GM12892 (cell line): ENCODE measurements at regions not wholly inside any gene's neighbourhood (a gene's known extent, or its start where the extent isn't known, plus 50 kb on each side); places are given as distances from the start of the nearest gene placed in this dataset.

ENCODE experiments used
- POLR2A ChIP-seq: IDR thresholded peaks from 2 replicates; pipeline ENCODE4 v1.6.1; 2011; ENCODE audit warnings: low read depth, low read length, control low read depth
- POLR2AphosphoS5 ChIP-seq: IDR thresholded peaks from 2 replicates; pipeline ENCODE4 v1.6.1; 2011; ENCODE audit warnings: low read depth, low read length, control low read depth
- TAF1 ChIP-seq: IDR thresholded peaks from 2 replicates; pipeline ENCODE4 v1.6.1; 2011; ENCODE audit warnings: low read depth, mild to moderate bottlenecking, control low read depth, low read length, borderline replicate concordance

DNA sequence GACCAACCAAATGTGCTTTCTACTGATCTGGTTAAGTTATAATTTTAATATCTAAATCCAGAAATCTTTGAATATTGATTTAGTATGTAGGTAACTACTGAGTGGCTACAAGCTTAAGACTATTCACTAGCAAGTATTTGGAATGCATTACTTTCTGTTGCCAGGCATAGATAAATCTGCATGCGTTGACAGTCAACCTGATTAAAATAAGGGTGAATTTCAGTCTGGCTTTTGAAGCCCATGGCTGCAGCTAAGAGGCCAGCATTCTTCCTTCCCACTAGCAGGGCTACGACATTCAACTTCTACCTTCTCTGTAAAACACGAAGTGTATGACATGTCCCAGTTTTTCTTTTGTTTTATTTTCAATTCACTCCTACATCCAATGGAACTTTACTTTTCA lies 340.6 kb downstream of the EPHA4 start:
- TF ChIP-seq POLR2A: no peak
- no peak for TF ChIP-seq POLR2AphosphoS5
- TF ChIP-seq TAF1: no peak
